Neural progenitor cell (in vitro differentiated cells): ENCODE measurements at regions not wholly inside any gene's neighbourhood (a gene's known extent, or its start where the extent isn't known, plus 50 kb on each side); places are given as distances from the start of the nearest gene placed in this dataset.

Source experiments
- DNase-seq: peaks from one replicate; pipeline ENCODE4 v3.0.0-alpha.2; 2016; ENCODE audit warnings: low spot score
- H2AFZ ChIP-seq: fragments of 200-600 bp; sonication (generic); replicated peaks from 2 replicates; pipeline ENCODE4 v1.6.1; 2016; ENCODE audit warnings: antibody characterized with exemption
- H3F3A ChIP-seq: fragments of 200-600 bp; sonication (generic); 2 replicates; pipeline ENCODE4 v1.6.1; 2016; ENCODE audit warnings: antibody characterized with exemption, low read depth
- H3K27ac ChIP-seq: fragments of 200-600 bp; sonication (generic); 2 replicates; pipeline ENCODE4 v1.5.1; 2016; ENCODE audit warnings: mild to moderate bottlenecking
- H3K27me3 ChIP-seq: fragments of 200-600 bp; sonication (generic); 2 replicates; pipeline ENCODE4 v1.6.1; 2016; ENCODE audit warnings: mild to moderate bottlenecking, moderate library complexity
- H3K36me3 ChIP-seq: fragments of 200-600 bp; sonication (generic); 2 replicates; pipeline ENCODE4 v1.5.1; 2016
- H3K4me1 ChIP-seq: fragments of 200-600 bp; sonication (generic); 2 replicates; pipeline ENCODE4 v1.6.1; 2016; ENCODE audit warnings: mixed run types
- H3K4me2 ChIP-seq: fragments of 200-600 bp; sonication (generic); 2 replicates; pipeline ENCODE4 v1.6.1; 2016
- H3K4me3 ChIP-seq: fragments of 200-600 bp; sonication (generic); 2 replicates; pipeline ENCODE4 v1.5.1; 2016
- H3K79me2 ChIP-seq: fragments of 200-600 bp; sonication (generic); 2 replicates; pipeline ENCODE4 v1.6.1; 2016; ENCODE audit warnings: low read depth
- H3K9ac ChIP-seq: fragments of 200-600 bp; sonication (generic); 2 replicates; pipeline ENCODE4 v1.6.1; 2016
- H3K9me3 ChIP-seq: fragments of 200-600 bp; sonication (generic); 2 replicates; pipeline ENCODE4 v1.5.1; 2016; ENCODE audit warnings: low read depth
- H4K20me1 ChIP-seq: fragments of 200-600 bp; sonication (generic); 2 replicates; pipeline ENCODE4 v1.6.1; 2016; ENCODE audit warnings: low read depth
- H3K27ac Mint-ChIP-seq: 3 replicates; pipeline ENCODE4 v1.8.0; 2021; ENCODE audit warnings: mixed read lengths
- H3K27me3 Mint-ChIP-seq: 2 replicates; pipeline ENCODE4 v1.8.0; 2022; ENCODE audit warnings: low read depth, mild to moderate bottlenecking, inconsistent platforms, moderate library complexity, mixed read lengths; ENCODE audit not compliant: insufficient read depth
- H3K36me3 Mint-ChIP-seq: 3 replicates; pipeline ENCODE4 v1.8.0; 2021; ENCODE audit warnings: mixed read lengths
- H3K4me1 Mint-ChIP-seq: 3 replicates; pipeline ENCODE4 v1.8.0; 2021; ENCODE audit warnings: mixed read lengths
- H3K4me3 Mint-ChIP-seq: 3 replicates; pipeline ENCODE4 v1.8.0; 2021; ENCODE audit warnings: mild to moderate bottlenecking, moderate library complexity, mixed read lengths
- H3K9me3 Mint-ChIP-seq: 3 replicates; pipeline ENCODE4 v1.8.0; 2020; ENCODE audit warnings: mixed read lengths
- EZH2 ChIP-seq: fragments of 200-600 bp; sonication (generic); IDR thresholded peaks from 2 replicates; pipeline ENCODE4 v1.6.1; 2017; ENCODE audit warnings: antibody characterized with exemption, mild to moderate bottlenecking, moderate library complexity
- EZH2phosphoT487 ChIP-seq: fragments of 200-600 bp; sonication (generic); IDR thresholded peaks from 2 replicates; pipeline ENCODE4 v1.6.1; 2017; ENCODE audit warnings: antibody characterized with exemption
- TF ChIP-seq, protein P1 (sequence below): fragments of 200-600 bp; sonication (generic); IDR thresholded peaks from 2 replicates; pipeline ENCODE4 v1.5.1; 2017; ENCODE audit warnings: antibody characterized with exemption, mild to moderate bottlenecking

DNA sequence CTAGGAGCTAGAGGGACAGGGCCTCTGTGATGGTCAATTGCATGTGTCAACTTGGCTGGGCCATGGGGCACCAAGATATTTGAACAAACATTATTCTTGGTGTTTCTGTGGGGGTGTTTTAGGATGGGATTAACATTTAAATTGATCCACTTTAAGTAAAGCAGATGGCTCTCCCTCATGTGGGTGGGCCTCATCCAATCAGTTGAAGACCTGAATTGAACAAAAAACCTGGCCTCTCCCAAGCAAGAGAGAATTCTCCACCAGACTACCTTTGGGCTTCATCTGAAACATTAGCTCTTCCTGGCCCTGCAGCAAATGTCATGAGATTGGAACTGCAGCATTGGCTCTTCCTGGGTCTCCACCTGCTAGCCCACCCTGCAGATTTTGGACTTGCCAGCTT, 207.1 kb upstream of the ATP6AP2 start:
- Histone ChIP-seq H3K27ac (no peak overlapping the region), H3K9me3 (no peaks in the 10 kb centered on the region), H2AFZ (no peak overlapping the region), H3K79me2 (no peaks in the 10 kb centered on the region), H3K4me2 (no peak overlapping the region), H4K20me1 (no peaks in the 10 kb centered on the region), H3F3A (no peaks in the 10 kb centered on the region), H3K4me1 (no peaks in the 10 kb centered on the region), H3K27me3 (no peaks in the 10 kb centered on the region), H3K36me3 (no peaks in the 10 kb centered on the region), H3K9ac (no peak overlapping the region), H3K4me3 (no peak overlapping the region)
- TF ChIP-seq, protein P1, sequence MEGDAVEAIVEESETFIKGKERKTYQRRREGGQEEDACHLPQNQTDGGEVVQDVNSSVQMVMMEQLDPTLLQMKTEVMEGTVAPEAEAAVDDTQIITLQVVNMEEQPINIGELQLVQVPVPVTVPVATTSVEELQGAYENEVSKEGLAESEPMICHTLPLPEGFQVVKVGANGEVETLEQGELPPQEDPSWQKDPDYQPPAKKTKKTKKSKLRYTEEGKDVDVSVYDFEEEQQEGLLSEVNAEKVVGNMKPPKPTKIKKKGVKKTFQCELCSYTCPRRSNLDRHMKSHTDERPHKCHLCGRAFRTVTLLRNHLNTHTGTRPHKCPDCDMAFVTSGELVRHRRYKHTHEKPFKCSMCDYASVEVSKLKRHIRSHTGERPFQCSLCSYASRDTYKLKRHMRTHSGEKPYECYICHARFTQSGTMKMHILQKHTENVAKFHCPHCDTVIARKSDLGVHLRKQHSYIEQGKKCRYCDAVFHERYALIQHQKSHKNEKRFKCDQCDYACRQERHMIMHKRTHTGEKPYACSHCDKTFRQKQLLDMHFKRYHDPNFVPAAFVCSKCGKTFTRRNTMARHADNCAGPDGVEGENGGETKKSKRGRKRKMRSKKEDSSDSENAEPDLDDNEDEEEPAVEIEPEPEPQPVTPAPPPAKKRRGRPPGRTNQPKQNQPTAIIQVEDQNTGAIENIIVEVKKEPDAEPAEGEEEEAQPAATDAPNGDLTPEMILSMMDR, result no peak
- no peak for TF ChIP-seq EZH2phosphoT487
- no peak for TF ChIP-seq EZH2
- no peak for DNase-seq
- H3K27me3 Mint-ChIP-seq, result peaks cover 8% of the 10 kb centered on the region
- no peaks in the 10 kb centered on the region for H3K4me1 Mint-ChIP-seq
- H3K27ac Mint-ChIP-seq, result no peak overlapping the region
- H3K36me3 Mint-ChIP-seq, result no peaks in the 10 kb centered on the region
- H3K9me3 Mint-ChIP-seq, result peaks cover 9% of the 10 kb centered on the region
- H3K4me3 Mint-ChIP-seq, result no peak overlapping the region

DNA sequence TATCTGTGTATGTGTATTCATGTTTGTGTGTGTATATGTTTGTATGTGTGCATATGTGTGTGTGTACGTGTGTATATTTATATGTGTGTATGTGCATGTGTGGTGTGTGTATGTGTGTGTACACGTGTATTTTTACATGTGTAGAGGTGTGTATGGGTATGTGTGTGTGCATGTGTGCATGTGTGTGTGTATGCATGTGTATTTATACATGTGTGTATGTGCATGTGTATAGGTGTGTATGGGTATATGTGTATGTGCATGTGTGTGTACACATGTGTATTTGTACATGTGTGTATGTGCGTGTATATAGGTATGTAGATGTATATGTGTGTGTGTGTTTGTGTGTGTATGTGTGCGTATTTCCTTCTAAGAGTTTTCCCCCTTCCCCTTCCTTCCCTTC, 207.7 kb upstream of the ATP6AP2 start:
- H3K9me3 Mint-ChIP-seq, result peaks cover 8% of the 10 kb centered on the region
- Histone ChIP-seq H3K4me3 (no peak overlapping the region), H3K36me3 (no peaks in the 10 kb centered on the region), H3K27ac (no peak overlapping the region), H3K27me3 (no peaks in the 10 kb centered on the region), H2AFZ (no peak overlapping the region), H3K4me2 (no peak overlapping the region), H3K9ac (no peak overlapping the region), H3K79me2 (no peaks in the 10 kb centered on the region), H4K20me1 (no peaks in the 10 kb centered on the region), H3K9me3 (no peaks in the 10 kb centered on the region), H3F3A (no peaks in the 10 kb centered on the region), H3K4me1 (no peaks in the 10 kb centered on the region)
- DNase-seq, result no peak
- TF ChIP-seq, protein P1, result no peak
- TF ChIP-seq EZH2phosphoT487, result no peak
- H3K36me3 Mint-ChIP-seq, result no peaks in the 10 kb centered on the region
- H3K4me3 Mint-ChIP-seq, result no peak overlapping the region
- no peak overlapping the region for H3K27ac Mint-ChIP-seq
- H3K27me3 Mint-ChIP-seq, result peaks cover 9% of the 10 kb centered on the region
- no peaks in the 10 kb centered on the region for H3K4me1 Mint-ChIP-seq

DNA sequence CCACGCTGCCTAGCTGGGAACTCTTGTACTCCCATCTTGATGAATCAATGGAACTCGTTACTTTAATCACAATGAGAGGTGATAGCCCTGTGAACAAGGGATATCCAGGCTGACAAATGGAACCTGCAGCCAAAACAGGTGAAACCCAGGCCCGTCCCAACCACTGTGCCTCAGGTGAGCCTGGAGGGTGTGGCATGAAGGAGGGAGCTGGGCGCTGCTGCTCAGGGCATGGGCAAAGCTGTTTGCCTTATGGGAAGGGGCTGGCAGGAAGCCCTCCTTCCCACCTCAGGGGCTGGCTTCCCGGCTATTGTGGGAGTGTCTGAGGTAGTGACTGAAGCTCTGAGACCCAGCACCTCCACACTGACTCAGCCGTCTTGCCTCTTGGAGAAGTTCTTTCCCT, 209.4 kb upstream of the ATP6AP2 start:
- H3K27ac Mint-ChIP-seq, result no peak overlapping the region
- H3K9me3 ChIP-seq, result no peaks in the 10 kb centered on the region
- peaks cover 4% of the 10 kb centered on the region for H3K9me3 Mint-ChIP-seq
- no peak overlapping the region for H3K4me3 Mint-ChIP-seq
- H4K20me1 ChIP-seq, result no peaks in the 10 kb centered on the region
- no peaks in the 10 kb centered on the region for H3K79me2 ChIP-seq
- no peak overlapping the region for H3K9ac ChIP-seq
- H2AFZ ChIP-seq, result no peak overlapping the region
- H3K4me1 Mint-ChIP-seq, result no peaks in the 10 kb centered on the region
- H3K4me3 ChIP-seq, result no peak overlapping the region
- H3K27me3 Mint-ChIP-seq, result peaks cover 7% of the 10 kb centered on the region
- no peaks in the 10 kb centered on the region for H3F3A ChIP-seq
- no peaks in the 10 kb centered on the region for H3K27me3 ChIP-seq
- no peak for DNase-seq
- H3K4me1 ChIP-seq, result peaks cover 4% of the 10 kb centered on the region
- TF ChIP-seq, protein P1, result no peak
- TF ChIP-seq EZH2, result no peak
- no peak for TF ChIP-seq EZH2phosphoT487
- H3K36me3 ChIP-seq, result no peaks in the 10 kb centered on the region
- no peaks in the 10 kb centered on the region for H3K36me3 Mint-ChIP-seq
- H3K4me2 ChIP-seq, result no peak overlapping the region
- no peak overlapping the region for H3K27ac ChIP-seq
